ENCODE measurements at regions not wholly inside any gene's neighbourhood (a gene's known extent, or its start where the extent isn't known, plus 50 kb on each side); places are given as distances from the start of the nearest gene placed in this dataset.

DNA sequence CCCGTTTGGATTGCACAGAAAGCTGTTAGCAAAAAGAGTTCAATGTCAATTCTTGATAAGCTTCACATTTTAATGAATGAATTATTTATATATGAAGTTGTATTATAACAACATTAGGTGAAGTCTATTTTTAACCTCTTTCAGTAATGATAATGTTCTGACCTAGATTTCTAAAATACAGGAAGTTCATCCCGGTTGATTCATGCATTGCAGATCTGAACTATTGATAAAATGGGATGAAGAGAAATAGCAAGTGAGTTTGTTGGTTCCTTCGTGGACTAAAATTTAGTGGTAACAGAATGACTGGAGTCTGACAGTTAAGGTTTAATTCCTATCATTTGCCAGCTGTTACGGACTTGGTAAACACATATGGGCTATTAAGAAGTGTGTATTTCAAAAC, 180.5 kb downstream of the PCSK1 start:
- in situ Hi-C loops (cut with HindIII; ENCODE audit: low sequenced_read_pairs) = no loop called here

DNA sequence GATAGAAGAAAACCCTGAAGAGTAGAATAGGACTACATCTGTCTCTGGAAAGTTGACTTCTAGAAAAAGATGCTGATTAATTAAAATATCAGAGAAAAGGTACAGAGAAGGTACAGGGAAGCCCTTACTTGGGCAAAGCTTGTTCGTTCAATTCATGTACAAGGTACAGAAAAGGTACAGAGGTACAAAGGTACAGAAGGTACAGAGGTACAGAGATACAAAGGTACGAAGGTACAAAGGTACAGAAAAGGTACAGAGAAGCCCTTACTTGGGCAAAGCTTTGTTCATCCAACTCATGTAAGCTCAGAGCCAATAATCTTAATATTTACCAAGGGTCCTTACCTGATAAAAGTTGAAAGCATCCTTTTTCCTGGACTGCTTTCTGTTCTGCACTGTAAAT, 182.3 kb downstream of the PCSK1 start:
- in situ Hi-C loops (cut with HindIII; ENCODE audit: low sequenced_read_pairs) = no loop called here

DNA sequence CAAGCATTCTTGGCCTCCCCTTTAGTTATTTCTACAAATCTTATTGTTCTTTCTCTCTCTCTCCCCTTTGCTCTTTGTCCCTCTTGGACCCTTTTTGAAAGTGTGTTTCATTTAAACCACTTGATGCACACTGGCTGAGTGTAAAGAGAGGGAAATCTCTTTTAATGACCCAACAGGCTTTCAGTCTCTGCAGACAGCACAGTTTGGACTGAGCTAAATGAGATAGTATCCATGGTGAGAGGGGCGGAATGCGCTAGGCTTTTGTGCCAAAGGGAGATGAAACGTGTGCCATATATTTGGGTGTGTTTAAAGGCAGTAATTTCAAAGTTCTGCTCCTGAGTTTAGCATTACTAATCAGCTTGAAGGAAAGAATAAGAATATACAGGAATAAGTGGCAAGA, 184.9 kb downstream of the PCSK1 start:
- in situ Hi-C loops (cut with HindIII; ENCODE audit: low sequenced_read_pairs) = no loop called here

DNA sequence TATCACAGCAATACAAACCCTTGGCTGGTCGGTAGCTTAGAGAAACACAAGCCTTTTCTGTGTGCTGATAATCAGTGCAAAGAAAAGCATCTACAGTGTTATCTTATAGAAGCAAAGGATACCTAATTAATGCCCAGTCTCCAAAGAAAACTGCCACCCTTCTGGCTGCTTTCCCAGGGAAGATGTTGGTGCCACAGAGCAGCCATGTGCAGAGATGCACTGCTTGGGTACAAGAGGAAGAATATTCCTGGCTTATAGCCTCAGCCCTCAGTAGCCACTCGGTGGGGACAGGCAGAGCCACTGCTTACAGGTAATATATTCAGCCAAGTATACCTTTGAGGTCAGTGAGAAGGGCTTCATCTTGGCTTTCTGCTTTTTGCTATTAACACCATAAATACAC, 185.3 kb downstream of the PCSK1 start:
- in situ Hi-C loops (cut with HindIII; ENCODE audit: low sequenced_read_pairs) = no loop called here

DNA sequence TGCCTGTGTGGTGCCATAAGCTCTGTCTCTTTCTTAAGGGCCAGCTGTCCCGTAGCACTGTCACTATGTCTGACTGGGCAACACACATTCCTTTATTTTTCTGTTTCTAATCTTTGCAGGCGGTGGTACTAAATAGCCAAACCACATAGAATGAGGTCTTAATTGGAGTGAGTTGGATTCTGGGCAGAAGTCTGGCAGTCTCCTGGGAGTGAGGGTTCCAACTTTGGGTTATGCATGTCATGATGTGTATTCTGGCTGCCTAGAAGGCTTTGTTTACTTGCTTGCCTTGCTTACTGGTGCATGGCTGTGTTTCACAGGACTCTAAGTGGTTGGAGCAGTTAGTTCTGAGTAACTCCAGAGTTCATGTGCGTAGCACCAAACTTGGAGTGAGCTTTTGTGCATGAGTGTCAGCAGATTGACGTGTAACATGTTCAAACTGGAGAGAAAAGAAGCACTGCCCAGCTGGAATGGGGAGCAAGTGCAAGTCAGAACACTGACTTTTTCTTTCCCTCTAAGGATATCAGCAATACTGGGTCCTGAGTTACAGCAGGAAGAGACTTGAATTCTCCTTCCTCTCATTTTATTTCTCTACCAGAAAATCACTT, 185.8 kb downstream of the PCSK1 start:
- in situ Hi-C loops (cut with HindIII; ENCODE audit: low sequenced_read_pairs) = no loop called here

DNA sequence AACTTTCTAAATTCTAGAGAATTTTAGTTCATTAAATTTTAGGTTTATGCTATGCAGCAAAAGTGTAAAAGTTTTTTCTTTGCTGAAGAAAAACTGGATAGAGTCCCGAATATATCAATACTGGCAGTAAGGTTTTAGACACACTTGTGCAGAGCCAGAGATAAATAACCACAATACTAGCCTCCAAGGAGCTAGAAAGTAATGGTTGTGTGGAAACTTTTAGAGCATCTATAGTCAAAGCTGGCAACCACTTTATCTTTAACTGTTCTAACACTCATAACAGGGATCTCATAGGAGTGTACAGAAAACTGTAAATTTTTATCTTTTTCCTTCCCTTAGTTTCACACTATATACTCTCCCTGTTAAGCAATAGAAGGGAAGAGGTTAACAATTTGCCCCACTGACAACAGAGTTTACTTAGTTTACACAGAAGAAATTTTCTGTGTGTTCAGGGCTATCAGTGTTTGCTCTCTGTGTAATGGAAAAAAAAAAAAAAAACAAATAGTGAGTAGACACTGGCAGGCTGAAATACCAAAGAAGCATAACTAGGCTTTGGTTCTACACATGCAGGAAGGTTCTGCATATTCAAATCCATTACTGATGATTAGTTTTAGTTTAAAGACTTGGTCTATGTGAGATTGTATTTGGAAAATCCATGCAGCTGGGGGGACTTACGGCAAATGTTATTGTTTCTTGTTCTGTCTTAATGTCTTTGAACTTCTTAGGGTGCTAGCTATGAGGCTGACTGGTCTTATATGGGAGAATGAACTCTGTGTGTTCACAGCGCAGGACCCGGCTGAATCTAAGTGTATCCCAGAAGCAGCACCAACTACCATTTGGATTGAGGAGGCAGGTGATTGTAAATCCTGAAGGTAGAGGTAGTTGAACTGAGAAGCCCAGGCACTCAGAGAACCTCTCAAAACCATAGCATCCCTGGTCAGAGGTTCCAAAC, 187.6 kb downstream of the PCSK1 start:
- in situ Hi-C loops (cut with HindIII; ENCODE audit: low sequenced_read_pairs) = no loop called here

DNA sequence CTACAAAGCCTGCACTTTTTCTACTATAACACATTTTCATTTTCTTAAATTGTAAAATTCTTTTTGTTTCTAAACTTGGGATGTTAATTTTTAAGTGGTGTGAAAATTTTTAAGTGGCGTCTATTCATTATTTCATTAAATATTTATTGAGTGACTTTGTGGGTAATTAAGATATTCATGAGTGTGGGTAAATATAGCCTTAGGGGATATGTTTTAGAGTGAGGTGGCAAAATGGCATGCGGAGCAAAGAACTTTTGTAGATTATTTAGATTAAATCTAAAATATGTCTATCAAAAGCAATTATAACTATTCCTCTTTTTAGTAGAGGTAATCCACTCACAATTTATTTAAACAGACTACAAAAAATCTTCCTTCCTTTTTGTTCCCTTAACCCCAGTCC, 188.4 kb downstream of the PCSK1 start:
- in situ Hi-C loops (cut with HindIII; ENCODE audit: low sequenced_read_pairs) = loop anchor here (5.0 kb wide), 1 partner anchor 93 kb away; no protein-coding TSS in a partner anchor

DNA sequence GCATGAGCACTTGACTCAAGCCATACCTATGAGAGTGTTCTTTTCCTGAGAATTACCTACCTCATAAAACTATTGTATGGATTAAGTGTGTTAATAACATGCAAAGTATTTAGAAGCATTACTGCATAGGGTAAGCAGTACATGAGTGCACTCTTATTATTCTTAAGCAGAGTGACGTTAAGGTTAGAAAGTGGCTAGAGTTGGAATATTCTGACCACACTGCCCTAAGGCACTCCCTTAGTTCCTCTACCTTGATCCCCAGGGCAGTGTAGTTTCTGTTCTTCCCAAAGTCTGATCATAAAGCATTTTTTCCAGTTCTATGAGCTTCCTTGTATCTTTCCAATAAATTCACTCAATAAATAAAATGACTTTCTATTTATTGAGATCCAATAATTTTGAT, 189.2 kb downstream of the PCSK1 start:
- in situ Hi-C loops (cut with HindIII; ENCODE audit: low sequenced_read_pairs) = loop anchor here (5.0 kb wide), 1 partner anchor 93 kb away; no protein-coding TSS in a partner anchor

DNA sequence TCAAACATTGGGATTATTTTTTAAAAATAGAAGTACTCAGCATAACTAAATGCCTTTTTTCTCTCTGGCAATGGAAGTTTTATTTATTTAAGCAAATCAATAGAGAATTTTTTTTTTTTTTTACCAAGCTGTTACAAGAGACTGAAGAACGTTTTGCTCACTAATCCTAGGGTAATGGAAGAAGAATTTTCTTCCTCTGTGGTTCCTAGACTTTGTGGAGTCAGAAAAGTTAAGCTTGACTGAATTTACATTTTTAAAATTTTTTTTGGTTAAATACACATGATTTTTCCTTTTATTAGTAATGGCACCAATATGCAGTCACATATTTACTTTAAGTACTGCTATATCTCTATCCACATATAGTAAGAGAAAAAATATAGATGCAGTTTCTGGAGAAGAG, 189.8 kb downstream of the PCSK1 start:
- in situ Hi-C loops (cut with HindIII; ENCODE audit: low sequenced_read_pairs) = loop anchor here (5.0 kb wide), 1 partner anchor 94 kb away; no protein-coding TSS in a partner anchor

DNA sequence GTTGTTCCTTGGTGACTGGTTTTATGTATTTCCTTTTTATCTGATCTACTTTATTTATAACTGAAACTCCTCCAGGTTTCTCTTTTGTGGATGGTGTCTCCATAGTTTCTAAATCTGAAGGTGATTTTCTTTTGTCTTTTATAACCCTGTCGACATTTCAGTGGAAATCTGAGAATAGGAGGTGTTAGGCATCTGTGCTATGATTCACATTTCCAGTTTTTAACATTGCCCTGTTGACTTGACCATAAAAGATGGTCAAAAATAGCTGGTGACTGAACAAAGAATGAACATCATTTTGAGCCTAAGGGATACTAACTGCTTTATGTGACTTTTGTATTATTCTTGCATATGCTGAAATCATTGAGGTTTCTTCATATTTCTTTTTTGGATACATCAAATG, 190.5 kb downstream of the PCSK1 start:
- in situ Hi-C loops (cut with HindIII; ENCODE audit: low sequenced_read_pairs) = loop anchor here (5.0 kb wide), 1 partner anchor 95 kb away; no protein-coding TSS in a partner anchor

DNA sequence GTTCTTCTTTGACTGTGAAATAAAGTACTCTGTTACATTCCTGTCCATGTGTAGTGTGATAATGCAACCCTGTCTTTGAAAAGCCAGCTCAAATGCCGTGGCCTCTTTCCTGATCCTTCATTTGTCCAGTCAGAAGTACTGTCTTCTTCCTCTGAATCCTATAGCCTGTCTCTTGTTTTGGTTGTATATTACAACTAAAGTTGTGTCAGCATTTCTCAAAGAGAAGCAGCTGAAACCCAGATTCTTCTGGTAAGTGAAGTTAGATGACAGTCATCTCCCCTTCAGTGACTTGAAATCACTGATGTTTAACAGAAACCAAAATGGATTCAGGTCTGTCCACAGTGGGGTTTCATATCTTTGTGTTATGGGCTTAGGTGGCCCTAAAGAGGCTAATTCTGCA, 196.2 kb downstream of the PCSK1 start:
- in situ Hi-C loops (cut with HindIII; ENCODE audit: low sequenced_read_pairs) = no loop called here

DNA sequence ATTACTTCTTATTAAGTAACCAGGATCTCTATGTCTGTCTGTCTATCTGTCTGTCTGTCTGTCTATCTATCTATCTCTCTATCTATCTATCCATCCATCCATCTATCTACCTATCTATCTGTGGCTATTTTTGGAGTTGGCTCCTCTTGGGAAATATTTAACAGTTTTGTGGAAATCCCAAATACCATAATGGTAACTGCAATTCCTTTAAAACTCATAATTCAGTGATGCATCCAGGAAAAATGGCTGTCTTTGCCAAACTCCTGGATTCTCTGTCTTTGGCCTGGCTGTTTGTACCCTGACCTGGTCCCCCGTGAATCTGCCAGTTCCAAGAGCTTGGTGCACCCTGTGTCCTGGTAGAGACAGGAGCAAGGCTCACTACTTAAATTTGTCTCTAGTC, 197.0 kb downstream of the PCSK1 start:
- in situ Hi-C loops (cut with HindIII; ENCODE audit: low sequenced_read_pairs) = no loop called here

DNA sequence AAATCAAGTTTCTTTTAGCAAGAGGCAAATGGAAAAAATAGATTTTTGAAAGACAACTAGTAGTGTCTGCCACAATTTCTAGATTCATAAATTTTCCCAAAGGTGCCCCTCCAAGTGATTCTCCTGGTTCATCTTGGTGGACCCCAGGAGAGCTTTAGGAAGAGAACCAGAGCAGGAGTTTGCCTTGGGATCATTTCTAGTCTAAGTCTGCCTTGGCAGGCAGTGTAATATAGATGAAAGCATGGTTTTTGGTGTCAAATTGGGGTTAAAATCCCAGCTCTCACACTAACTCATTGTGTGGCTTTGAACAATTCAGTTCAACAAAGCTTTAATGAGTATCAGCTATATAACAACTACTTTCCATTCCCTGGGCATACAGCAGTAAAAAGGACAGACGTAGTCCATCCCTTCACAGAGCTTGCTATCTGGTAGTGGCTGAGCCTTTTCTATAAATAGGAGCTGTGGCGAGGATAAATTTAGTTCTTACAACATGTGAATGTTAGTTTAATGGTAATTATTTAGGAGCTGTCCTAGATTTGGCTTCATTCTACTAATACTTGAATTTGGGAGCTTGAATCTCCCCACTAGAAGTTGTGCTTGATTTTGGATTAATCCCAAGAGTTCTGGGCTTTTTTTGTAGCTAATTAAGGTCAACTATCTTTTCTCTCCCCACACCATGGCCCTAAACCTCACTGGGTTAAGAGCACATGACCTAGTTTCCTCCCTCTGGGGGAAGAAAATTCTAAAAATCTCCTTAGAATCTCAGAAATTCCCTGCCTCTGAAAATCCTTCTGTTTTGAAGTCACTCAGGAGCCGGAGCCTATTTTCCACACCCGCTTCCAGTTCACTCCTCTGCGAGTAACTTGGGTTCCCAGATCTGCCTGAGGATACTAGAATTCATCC, 197.8 kb downstream of the PCSK1 start:
- in situ Hi-C loops (cut with HindIII; ENCODE audit: low sequenced_read_pairs) = no loop called here

DNA sequence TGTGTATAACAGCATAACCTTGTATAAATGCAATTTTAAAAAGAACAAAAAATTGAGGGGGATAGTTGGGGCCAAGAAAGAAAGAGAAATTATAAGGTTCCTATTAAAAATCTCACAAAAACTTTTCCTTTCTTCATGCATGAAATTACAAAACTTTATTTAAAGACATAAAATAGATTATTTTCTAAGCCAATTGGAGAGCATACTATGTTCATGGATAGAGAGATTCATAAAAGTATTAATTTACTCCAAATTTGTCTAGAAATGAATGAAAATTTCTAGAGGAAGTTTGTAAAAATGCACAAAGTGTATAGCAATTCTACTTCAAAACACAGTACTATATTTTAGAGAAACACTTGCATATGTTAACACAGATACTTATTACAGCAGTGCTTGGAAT, 200.4 kb downstream of the PCSK1 start:
- in situ Hi-C loops (cut with HindIII; ENCODE audit: low sequenced_read_pairs) = no loop called here

DNA sequence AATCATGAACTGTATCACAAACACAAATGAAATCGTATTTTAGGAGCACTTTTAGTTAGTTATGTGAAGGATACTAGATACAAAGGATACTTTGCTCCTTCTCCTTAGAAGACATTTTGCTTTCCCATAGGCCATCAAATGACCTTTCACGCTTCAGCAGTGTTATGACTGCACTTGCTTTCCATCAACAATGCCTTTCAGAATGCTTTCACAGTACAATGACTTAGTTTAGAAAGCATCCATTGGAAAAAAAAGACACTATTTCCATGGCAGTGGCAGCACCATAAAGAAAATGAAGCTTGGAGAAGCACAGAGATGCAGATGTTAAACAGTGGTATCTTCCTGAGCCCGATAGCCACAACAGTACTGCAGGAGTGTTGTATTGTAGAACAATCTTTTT, 203.9 kb downstream of the PCSK1 start:
- in situ Hi-C loops (cut with HindIII; ENCODE audit: low sequenced_read_pairs) = no loop called here

DNA sequence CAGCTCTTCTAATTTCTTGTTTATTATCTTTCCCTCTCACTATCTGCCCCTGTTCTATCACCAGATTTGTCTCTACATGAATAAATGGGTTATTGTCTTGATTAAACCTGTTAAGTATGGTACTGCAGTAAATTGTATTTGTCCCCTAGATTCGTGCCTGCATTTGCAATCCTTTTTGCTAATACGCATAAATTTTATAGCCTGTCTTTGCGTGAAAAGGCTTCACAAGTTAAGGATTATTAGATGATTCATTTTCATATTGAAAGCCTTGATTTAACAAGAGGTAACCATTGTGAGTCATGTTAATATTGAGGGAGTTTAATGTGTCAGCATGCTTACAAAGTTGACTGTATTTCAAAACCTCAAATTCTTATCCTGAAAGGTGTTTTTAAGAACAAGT, 204.6 kb downstream of the PCSK1 start:
- in situ Hi-C loops (cut with HindIII; ENCODE audit: low sequenced_read_pairs) = no loop called here

DNA sequence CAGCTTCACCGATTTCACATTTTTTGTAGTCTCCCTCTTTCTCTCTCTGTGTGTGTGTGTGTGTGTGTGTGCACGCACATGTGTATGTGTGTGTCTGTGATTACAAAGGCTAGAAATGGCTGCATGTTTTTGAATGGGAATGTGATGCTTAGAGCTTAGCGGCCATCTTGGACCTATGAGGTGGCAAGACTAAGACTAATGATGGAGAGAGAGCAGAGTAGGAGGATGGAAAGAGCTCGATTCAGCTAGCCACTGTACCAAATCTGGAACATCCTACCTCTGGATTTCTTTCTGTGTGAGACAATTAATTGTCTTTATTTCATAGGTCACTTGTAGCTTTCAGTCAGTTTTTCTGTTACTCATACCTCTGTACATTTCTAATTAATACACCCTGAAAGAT, 205.1 kb downstream of the PCSK1 start:
- in situ Hi-C loops (cut with HindIII; ENCODE audit: low sequenced_read_pairs) = no loop called here

DNA sequence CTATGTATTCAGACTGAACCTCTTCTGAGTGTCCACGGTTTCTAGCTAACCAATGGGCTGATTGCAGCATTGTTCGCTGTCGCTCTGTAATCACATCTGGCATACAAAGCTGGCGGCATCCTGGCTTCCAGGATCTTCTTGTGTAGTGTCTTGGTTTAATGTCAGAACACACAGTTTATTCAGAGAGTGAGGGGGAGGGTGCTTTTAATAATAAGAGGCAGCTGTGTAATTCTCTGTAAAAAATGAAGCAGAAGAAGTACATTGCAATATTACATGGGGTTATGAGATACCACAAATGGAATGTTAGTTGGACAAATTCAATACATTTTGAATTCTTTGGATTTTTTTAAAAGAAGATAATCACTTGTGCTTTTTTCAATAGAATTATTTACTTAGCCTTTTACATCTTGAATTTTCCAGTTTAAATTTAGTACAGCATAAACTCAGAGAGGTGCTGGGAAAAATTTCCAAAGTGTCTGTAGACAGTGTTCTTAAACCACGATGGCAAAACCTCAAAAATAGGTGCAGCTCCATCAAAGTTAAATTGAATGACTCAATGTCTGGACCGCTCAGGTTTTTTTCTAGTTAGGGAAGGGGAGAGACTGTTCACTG, 206.0 kb downstream of the PCSK1 start:
- in situ Hi-C loops (cut with HindIII; ENCODE audit: low sequenced_read_pairs) = no loop called here

DNA sequence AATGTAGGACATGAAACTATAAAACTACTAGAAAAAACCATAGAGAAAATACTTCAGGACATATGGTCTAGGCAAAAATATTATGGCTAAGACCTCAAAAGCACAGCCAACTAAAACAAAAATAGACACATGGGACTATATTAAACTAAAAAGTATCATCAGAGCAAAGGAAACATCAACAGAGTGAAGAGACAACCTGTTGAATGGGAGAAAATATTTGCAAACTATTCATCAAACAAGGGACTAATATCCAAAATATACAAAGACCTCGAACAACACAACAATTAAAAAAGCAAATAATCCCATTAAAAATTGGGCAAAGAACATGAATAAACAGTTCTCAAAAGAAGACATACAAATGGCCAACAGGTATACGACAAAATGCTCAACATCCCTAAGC, 210.9 kb downstream of the PCSK1 start:
- in situ Hi-C loops (cut with HindIII; ENCODE audit: low sequenced_read_pairs) = no loop called here

DNA sequence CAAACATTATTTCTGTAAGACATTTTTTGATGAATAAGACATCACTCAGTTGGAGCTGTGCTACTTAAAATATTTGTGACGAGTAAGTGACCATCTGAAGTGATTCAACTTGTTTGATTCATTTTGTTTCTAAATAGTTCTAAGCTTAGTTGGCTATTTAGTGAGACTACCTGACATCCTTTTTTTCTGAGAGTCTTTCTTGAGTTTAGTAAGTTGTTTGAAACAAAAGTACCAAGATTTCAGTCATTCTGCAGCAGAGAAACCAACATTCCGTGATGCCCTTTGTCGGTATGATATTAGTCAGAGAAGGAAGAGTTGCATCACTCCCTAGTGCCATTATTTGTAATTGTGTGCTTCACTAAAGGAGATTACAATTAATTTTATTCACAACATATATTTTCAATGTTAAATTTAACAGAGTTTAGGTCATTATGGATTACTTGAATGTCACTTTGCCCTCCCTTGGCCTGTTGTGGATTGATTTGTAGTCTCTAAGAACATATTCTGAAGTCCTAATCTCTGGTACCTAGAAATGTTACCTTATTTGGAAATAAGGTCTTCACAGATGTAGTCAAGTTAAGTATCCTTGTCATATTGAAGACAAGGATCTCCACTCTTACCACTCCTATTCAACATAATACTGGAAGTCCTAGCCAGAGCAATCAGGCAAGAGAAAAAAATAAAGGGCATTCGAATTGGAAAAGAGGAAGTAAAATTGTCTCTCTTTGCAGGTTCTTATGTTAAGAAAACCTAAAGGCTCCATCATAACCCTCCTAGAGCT, 212.2 kb downstream of the PCSK1 start:
- in situ Hi-C loops (cut with HindIII; ENCODE audit: low sequenced_read_pairs) = no loop called here
